Kidney capillary endothelial cell (primary cell): ENCODE measurements at regions not wholly inside any gene's neighbourhood (a gene's known extent, or its start where the extent isn't known, plus 50 kb on each side); places are given as distances from the start of the nearest gene placed in this dataset.
"Not testable (repeated sequence)": the region's sequence is repeated elsewhere in the genome, so short reads cannot be mapped to it uniquely, and the experiment has no call there.

ENCODE experiments used
- DNase-seq: peaks from one replicate; pipeline ENCODE4 v3.0.0-alpha.2; 2018; ENCODE audit warnings: low spot score

DNA sequence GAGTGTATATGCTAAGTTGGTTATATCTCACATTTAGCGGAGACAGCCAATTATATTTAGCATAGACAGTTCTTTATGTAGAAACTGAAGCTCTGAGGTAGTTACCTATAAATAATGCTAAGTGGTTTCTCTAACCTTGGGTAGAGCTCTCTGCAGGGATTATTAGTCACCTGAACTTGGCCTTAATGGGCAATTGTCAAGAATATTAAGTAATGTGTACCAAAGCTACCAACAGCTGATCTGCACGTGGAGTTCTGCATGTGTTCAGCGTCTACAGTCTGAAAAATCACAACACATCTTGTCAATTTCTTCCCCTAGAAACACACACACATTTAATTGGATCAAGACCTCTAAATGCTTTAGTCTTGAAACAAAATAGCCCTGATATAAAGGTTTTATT lies 740.6 kb upstream of the FAM241A start:
- no peak for DNase-seq

- no peak for DNase-seq
Observed at GRCh38 chr4:111405989-111406388, 739.3 kb upstream of the FAM241A start.

DNA sequence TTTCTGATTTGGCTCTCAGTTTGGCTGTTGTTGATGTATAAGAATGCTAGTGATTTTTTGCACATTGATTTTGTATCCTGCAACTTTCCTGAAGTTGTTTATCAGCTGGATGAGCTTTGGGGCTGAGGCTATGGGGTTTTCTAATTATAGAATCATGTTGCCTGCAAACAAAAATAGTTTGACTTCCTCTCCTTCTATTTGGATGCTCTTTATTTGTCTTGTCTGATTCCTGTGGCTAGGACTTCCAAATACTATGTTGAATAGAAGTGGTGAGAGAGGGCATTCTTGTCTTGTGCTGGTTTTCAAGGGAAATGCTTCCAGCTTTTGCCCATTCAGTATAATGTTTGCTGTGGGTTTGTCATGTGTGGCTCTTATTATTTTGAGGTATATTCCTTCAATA lies 734.7 kb upstream of the FAM241A start:
- DNase-seq: no peak

- no peak for DNase-seq
Observed at GRCh38 chr4:111417521-111417920, 727.7 kb upstream of the FAM241A start.

DNA sequence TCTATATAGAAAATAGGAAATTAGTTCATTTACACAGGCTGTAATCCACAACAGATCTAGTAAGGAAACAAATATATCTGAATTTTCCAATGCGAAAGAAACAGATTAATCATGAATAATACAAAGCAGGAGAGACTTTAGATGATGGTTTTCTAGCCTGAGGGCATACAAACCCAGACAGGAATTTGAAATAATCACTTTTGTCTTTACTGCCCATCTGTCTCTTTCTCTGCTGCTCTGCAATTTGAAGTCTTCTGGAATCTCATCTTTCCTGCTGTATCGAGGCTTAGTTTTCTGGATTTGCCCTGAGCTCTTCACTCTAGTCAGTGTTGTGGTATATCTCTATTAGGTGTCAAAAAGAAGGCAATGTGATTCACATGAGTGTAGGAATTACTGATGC lies 711.8 kb upstream of the FAM241A start:
- DNase-seq: no peak

- DNase-seq: no peak
Observed at GRCh38 chr4:111434586-111434985, 710.7 kb upstream of the FAM241A start.

GRCh38 chr4:111435986-111436744 lies 709.1 kb upstream of the FAM241A start:
- DNase-seq: no peak

DNA sequence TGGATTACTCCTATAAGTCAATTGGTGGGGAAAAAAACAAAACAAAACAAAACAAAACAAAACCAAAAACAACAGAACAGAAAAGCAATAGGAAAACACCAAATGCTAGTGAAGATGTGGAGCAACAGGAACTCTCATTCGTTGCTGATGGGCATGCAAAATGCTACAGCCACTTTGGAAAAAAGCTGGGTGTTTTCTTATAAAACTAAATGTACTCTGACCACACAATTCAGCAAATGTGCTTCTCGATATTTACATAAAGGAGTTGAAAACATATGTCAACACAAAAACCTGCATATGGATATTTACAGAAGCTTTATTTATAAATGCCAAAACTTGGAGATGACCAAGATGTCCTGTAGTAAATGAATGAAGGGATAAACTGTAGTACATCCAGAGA lies 703.6 kb upstream of the FAM241A start:
- no peak for DNase-seq

- not testable (repeated sequence) for DNase-seq
Observed at GRCh38 chr4:111444836-111445235, 700.4 kb upstream of the FAM241A start.

- DNase-seq: no peak
Observed at GRCh38 chr4:111449657-111450056, 695.6 kb upstream of the FAM241A start.

GRCh38 chr4:111450867-111451266 lies 694.4 kb upstream of the FAM241A start:
- DNase-seq: no peak

DNA sequence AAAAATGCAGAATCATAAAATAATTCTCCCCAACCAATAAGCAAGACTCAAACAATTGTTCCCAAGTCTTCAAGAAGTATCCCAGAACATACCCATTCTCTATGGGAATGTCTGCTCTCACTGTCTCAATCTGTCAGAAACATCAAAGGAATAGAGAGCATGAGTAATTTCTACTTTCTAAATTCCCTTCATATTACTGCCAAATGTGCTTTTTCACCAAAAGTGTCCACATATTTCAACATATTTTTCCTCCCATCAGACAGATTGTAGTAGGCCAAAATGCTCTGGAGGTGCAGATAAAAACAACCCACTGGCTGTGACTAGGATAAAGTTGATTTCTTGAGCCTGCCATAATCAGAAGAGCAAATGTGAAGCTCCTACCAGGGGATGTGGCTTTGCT lies 692.0 kb upstream of the FAM241A start:
- DNase-seq: no peak

- DNase-seq: no peak
Observed at GRCh38 chr4:111454961-111455360, 690.3 kb upstream of the FAM241A start.

DNA sequence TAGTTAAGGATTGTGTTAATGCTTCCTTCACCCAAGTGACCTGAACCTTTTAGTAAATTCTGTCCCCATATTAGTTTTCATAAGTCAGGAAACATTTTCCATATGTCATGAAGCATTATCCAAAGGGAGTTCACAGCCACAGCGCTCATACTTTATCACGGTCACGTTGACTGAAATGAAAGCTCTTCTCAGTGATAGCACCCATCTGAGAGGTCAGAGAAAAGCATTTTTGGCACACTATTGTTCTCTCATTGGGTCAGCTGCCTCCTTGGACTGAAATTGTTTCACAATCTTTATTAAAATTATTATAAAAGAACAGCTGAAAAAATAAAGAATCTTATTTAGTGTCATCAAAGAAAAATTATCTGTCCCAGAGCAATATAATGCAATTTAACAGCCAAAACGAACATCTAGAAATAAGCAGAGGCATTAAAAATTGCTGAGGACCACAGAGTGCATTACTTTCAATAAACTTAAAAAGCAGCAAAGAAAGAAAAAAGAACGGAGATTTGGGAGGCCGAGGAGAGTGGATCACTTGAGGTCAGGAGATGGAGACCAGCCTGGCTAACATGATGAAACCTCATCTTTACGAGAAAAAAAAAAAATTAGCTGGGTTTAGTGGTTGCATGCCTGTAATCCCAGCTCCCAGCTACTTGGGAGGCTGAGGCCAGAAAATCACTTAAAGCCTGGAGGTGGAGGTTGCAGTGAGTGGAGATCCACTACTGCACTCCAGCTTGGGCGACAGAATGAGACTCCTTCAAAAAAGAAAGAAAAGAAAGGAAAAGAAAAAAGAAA lies 680.8 kb upstream of the FAM241A start:
- no peak for DNase-seq

DNA sequence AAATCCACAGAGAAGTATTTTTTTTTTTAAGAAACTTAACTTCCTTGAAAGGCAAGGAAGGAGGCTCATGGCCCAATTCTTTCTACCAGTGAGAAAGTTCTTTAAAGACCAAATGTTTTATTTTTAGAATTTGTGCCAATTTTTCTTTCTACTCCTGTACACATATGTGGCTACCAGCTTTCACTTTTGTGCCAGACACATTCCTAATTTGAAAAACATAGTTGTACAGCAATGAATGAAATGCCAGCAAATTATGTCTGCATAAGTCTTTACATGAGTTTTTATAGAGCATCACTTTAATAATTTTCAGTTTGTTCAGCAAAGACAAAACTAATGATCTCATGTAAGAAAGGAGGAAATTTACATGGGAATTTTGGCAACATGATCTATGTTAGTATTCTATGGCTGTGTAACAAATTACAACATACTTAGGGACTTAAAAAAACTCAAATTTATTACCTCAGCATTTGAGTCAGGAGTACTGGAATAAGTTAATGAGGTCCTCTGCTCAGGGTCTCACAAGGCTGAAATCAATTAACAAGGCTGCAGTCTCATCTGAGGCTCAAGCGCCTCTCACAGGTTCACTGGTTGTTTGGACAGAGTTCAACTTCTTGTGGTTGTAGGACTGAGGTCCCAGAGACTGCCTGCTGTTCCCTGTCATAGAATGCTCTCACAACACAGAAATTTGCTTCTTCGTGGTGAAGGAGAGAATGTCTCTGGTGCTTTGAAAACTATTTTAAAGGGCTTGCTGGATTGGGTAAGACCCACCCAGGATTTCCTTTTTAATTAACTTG lies 678.2 kb upstream of the FAM241A start:
- no peak for DNase-seq

DNA sequence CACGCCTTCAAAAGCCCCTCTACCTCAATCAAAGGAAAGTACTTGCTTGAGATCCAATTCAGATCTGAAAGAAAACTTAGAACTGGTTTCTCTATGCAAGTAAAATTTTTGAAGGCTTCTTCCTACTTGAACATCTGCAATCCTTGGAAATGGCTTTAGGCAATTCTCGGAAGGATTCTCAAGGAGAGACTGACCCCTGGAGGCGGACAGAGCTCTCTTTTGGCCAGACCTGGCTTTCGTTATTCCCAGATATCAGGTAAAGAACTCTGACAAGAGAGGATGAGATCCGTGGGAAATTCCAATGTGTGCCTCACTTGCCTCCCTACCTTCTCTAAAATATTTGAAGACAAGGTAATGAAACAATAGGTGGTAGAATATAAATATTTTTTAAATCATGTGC lies 670.3 kb upstream of the FAM241A start:
- DNase-seq: no peak

DNA sequence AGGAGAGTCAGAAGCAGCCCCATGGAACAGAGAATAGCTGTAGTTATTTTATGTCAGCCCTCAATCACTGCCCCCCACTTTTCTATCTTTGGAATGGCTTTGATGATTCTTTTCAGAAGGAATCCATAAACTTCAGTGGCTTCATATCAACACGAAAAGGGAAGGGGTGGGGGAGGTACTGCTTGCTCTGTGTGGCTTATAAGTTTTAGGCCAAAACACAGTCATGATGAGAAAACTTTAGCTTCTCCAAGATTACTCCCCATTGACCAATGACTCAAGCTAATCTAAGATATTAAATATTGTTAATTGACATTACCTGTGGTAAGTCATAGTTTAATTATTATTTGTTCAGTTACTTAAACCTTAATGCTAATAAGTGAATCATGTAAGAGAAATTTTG lies 669.6 kb upstream of the FAM241A start:
- DNase-seq: no peak

DNA sequence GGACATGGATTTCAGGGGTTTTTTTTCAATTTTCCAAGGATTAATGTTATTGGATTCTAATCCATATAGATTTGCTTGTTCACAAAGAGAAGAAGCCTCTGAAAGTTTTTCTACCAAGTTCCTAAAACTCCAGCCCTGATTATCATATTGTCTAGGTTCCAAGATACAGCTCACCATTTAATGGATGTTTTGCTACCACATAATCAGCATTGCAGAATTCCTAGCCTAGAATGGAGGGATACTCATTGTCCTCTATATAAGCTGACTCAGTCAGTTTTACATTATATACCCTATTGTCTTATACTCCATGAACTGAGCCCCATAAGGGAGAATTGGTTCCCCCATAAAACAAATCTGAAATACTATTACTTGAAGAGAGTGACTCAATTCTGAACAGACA lies 664.7 kb upstream of the FAM241A start:
- no peak for DNase-seq

DNA sequence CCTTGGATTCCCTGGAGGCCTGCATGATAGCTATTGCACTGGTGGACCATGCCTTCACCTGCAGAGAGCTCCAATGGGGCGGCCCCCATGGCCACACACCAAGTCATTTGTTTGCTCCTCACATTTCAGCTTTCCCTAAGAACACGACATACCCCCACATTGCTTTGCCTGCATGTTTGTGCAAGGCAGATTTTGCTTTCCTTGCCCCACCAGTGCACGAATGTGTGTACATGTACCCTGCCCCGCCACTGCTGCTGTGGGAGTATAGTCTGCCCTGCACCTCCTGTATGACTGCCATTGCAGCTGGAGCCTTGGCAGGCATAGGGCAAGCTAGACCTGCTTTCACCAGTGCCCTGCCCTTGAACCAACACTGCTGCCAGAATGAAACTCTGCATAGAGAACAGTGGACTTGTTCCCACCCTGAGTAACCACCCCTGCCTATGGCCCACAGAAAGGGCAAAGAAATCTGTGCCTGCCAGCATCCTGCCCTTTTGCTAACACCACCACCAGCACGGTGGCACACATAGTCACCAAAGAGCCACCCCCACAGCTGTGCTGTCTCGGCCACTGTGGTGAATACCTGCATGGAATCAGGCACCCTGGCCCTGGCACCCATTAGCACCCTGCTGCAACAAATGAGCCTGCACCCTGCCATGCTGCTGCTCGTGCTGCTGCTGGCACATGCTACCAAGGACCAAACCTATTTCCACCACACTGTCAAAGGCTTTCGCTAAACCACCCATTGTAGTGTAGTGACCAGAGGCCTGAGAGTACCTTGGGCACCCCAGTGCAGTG lies 661.7 kb upstream of the FAM241A start:
- no peak for DNase-seq

DNA sequence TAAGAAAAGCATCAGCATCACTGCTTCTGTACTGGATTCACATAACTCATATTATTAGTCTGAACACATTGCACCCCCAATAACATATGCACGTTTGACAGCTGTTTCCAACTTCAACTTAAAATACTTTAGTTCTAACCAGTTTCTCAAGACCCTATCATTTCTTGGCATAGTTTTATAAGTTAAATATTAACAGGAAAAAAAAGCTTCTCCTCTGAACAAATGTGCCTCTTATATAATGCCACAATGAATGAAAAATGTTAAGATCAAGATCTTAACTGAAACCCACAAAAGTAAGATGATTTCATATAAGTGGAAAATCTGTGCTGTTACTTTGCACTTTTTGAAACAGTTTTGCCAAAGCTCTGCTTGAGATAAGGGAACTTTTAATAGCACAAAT lies 652.8 kb upstream of the FAM241A start:
- DNase-seq: no peak

GRCh38 chr4:111494471-111494870 lies 650.8 kb upstream of the FAM241A start:
- DNase-seq: no peak

GRCh38 chr4:111494971-111495370 lies 650.3 kb upstream of the FAM241A start:
- DNase-seq: no peak
